ENCODE measurements at regions not wholly inside any gene's neighbourhood (a gene's known extent, or its start where the extent isn't known, plus 50 kb on each side); places are given as distances from the start of the nearest gene placed in this dataset.

DNA sequence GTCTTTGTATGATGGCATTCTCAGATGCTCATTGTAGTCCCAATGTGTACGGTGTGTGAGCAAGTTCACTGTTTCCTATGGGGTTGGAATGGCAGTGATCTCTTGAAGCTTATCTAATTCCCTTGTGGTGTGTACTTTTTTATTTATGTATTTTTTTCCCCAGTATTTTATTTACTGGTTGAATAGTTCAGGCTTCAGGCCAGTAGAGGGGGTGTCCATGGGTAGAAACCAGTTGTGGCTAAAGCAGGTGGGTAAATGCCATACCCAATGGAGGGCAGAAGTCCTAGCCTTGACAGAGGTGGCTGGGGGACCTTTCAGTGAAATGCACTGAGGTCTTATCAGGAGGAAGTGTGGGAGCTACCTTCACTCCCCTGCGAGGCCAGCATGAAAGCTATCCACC lies 351.4 kb upstream of the CWC22 start:
- TF ChIP-seq, protein P1, sequence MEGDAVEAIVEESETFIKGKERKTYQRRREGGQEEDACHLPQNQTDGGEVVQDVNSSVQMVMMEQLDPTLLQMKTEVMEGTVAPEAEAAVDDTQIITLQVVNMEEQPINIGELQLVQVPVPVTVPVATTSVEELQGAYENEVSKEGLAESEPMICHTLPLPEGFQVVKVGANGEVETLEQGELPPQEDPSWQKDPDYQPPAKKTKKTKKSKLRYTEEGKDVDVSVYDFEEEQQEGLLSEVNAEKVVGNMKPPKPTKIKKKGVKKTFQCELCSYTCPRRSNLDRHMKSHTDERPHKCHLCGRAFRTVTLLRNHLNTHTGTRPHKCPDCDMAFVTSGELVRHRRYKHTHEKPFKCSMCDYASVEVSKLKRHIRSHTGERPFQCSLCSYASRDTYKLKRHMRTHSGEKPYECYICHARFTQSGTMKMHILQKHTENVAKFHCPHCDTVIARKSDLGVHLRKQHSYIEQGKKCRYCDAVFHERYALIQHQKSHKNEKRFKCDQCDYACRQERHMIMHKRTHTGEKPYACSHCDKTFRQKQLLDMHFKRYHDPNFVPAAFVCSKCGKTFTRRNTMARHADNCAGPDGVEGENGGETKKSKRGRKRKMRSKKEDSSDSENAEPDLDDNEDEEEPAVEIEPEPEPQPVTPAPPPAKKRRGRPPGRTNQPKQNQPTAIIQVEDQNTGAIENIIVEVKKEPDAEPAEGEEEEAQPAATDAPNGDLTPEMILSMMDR (IDR thresholded peaks at IDR 0.05; ENCODE audit: insufficient read depth, missing control alignments), result no peak
- FAIRE-seq, result no peak
- no peak for DNase-seq (ENCODE audit: insufficient read length, low spot score)

DNA sequence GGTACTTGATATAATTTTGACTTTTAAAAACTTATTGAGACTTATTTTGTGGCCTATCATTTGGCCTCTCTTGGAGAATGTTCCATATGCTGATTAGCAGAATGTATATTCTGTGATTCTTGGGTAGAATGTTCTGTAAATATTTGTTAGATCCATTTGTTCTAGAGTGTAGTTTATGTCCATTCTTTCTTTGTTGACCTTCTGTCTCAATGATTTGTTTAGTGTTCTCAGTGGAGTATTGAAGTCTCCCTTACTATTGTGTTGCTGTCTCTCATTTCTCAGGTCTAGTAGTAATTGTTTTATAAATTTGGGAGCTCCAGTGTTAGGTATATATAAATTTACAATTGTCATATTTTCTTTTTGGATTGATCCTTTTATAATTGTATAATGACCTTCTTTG lies 349.6 kb upstream of the CWC22 start:
- TF ChIP-seq, protein P1 (IDR thresholded peaks at IDR 0.05; ENCODE audit: insufficient read depth, missing control alignments), result no peak
- FAIRE-seq (no peak), DNase-seq (ENCODE audit: insufficient read length, low spot score) (no peak)

DNA sequence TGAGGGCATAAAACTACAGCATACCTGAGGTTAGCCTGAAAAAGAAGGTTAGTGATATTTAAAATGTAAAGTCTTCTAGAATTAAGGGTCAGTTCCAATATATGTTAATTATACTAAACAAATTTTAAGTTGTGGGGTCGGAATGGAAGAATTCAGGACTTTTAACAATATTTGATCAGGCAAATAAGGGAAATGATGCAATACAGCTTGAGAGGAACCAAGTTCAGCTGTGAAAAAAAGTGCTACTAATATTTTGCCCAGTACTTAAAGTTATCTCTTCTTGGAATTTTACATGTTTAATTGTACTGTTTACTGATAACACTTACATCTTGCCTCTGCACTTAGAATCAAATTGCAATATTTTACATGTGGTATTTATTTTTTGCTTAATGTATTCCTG lies 345.5 kb upstream of the CWC22 start:
- FAIRE-seq (no peak), DNase-seq (ENCODE audit: insufficient read length, low spot score) (no peak)
- TF ChIP-seq, protein P1 (IDR thresholded peaks at IDR 0.05; ENCODE audit: insufficient read depth, missing control alignments), result no peak

DNA sequence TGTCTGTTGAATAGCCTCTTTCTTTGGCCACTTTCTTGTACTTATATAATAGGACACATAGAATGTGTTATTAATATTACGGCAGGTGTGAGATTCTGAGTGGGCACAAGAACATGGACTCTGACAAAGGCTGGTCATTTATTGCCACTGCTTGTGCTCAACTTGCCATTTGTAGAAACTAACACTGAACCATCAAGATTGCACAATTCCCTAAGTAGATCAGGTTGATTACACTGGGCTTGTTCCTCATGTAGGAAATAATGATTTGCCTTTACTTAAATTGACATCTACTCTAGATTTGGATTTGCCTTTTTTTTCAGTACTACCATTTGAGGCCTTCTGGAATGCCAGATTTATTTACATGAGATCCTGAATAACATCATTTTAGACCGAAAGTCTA lies 342.7 kb upstream of the CWC22 start:
- FAIRE-seq, result no peak
- DNase-seq (ENCODE audit: insufficient read length, low spot score), result no peak
- TF ChIP-seq, protein P1 (IDR thresholded peaks at IDR 0.05; ENCODE audit: insufficient read depth, missing control alignments), result no peak

DNA sequence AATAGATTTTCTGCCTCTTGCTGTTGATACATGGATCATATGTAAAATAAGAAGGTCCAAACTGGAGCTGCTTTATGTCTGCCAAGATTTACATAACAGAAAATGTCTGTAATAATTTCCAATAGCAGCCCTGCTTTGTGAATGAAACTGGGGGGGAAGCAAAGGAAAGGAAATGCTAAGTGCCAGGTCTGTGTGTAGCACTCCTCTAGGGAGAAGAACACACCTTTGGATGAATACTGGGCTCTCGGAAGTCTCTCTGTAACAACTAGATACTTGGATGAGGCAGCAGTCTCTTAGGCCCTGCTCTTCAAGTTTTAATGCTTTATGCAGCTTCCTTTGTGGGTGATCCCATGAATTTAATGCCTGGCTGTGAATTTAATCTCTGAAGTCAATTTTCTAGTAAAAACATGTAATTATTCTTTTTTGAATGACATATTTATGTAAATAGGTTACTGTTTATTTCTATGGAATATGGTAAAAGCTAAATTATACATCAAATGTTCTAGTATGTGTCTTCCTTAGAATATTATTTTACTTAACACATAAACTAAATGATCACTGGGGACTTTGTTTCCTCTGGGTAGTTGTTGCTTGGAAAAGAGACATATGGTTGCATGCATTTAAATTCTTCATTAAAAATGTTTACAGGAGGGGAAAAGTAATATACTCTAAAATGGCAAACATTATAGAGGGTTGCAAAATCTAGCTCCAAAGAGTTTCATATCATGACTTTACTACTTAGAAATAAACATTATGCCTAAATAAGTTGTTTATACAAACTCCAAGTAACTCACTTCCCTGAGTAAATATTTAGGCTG lies 336.6 kb upstream of the CWC22 start:
- FAIRE-seq, result no peak
- TF ChIP-seq, protein P1 (IDR thresholded peaks at IDR 0.05; ENCODE audit: insufficient read depth, missing control alignments), result no peak
- no peak for DNase-seq (ENCODE audit: insufficient read length, low spot score)

DNA sequence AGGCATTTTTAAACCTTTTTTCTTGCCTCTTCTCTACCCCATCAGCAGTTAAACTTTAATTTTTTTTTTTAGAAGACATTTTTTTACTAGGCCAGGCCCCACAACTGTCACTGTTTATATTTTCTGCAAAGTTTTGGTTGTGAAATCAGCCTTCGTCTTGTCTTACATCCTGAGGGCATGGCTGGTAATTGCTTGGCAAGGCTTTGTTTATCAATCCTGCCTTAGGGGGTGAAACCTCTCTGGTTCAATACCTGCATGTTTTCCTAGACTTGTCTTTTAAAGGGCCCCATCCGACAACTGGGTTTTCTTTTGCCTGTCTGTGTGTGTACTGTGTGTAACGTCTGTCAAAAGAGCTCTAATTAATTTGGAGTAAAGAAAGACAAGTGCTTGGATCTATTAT lies 330.0 kb upstream of the CWC22 start:
- DNase-seq (ENCODE audit: insufficient read length, low spot score) (no peak), FAIRE-seq (no peak)
- TF ChIP-seq, protein P1 (IDR thresholded peaks at IDR 0.05; ENCODE audit: insufficient read depth, missing control alignments), result no peak

DNA sequence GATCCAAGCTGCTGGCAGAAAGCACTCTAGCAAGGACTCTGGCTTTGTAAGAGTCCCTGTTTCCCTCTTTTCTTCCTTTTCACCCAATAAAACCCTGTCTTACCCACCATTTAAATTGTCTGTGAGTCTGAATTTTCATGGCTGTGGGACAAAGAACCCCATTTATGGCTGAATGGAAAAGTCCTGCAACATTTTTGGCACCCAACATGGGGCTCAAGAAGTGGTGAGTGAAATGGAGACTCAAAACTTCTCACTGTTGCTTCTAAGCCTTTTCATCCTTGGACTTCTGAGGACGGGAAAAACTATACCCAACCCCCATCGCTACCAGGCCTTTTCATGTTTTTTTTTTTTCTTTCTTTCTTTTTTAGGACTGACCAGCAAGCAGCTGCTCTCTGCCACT lies 329.5 kb upstream of the CWC22 start:
- TF ChIP-seq, protein P1 (IDR thresholded peaks at IDR 0.05; ENCODE audit: insufficient read depth, missing control alignments), result no peak
- FAIRE-seq, result no peak

More for the DNA sequence above, 329.5 kb upstream of the CWC22 start:
- DNase-seq (ENCODE audit: insufficient read length, low spot score), result no peak

Measured in D721Med (cell line).